C4-2B (cell line): ENCODE measurements at regions not wholly inside any gene's neighbourhood (a gene's known extent, or its start where the extent isn't known, plus 50 kb on each side); places are given as distances from the start of the nearest gene placed in this dataset.

ENCODE experiments used
- ZFX ChIP-seq: fragments of 450-650 bp; IDR thresholded peaks from 2 replicates; pipeline ENCODE4 v1.6.1; 2017
- TF ChIP-seq, protein P1 (sequence below): fragments of 450-650 bp; conservative IDR thresholded peaks from 2 replicates; pipeline ENCODE4 v1.5.1; 2017; ENCODE audit warnings: mild to moderate bottlenecking

DNA sequence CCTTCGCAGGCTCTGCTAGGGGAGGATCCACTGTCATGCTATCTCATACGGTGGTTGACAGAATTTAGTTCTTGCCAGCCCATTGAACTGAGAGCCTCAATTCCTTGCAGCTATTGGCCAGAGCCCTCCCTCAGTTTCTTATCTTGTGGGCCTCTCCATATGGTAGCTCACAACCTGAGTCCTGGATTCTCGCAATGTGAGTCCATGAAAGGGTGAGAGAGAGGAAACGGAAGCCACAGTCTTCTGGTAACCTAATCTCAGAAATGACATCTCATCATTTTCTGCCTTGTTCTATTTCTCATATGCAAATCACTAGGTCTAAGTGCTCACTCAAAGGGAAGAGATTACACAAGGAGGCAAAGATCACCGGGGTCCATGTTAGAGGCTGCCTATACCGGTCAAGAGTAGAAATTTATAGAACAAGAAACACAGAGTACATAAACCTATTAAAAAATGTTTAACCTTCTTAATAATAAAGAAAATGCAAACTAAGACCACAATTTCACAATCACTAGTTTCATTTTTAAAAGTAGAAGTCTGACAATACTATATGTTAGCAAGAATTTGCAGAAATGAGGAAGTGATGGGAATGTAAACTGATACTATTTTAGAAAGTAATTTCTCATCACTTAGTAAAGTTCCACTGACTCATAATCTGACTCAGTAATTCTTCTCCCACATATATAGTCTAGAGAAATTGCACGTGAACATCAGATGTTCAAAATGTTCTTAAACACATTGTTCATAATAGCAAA lies 378.4 kb upstream of the AGTR1 start:
- TF ChIP-seq, protein P1, sequence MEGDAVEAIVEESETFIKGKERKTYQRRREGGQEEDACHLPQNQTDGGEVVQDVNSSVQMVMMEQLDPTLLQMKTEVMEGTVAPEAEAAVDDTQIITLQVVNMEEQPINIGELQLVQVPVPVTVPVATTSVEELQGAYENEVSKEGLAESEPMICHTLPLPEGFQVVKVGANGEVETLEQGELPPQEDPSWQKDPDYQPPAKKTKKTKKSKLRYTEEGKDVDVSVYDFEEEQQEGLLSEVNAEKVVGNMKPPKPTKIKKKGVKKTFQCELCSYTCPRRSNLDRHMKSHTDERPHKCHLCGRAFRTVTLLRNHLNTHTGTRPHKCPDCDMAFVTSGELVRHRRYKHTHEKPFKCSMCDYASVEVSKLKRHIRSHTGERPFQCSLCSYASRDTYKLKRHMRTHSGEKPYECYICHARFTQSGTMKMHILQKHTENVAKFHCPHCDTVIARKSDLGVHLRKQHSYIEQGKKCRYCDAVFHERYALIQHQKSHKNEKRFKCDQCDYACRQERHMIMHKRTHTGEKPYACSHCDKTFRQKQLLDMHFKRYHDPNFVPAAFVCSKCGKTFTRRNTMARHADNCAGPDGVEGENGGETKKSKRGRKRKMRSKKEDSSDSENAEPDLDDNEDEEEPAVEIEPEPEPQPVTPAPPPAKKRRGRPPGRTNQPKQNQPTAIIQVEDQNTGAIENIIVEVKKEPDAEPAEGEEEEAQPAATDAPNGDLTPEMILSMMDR: no peak
- TF ChIP-seq ZFX: no peak
